Frontal cortex (tissue), 3 donors: ENCODE measurements at regions not wholly inside any gene's neighbourhood (a gene's known extent, or its start where the extent isn't known, plus 50 kb on each side); places are given as distances from the start of the nearest gene placed in this dataset.
A peak's percentile ranks its signal among the peaks of the same experiment; 100 is the strongest.
"Not testable (repeated sequence)": the region's sequence is repeated elsewhere in the genome, so short reads cannot be mapped to it uniquely, and the experiment has no call there.

Experiments
- DNase-seq, 2 donors: peaks; one replicate each; pipeline ENCODE4 v3.0.0; 2012; ENCODE audit warnings: low spot score in 2 of 2
- FAIRE-seq: peaks from 2 replicates; lab custom pipeline; 2012; peaks lifted over from hg19 to GRCh38; lab: Jason Lieb, UNC
- donor health status: control.
- donor health status: control.
- donor health status: control.

- DNase-seq (no peak), FAIRE-seq (no peak)
These were observed 276.9 kb downstream of the HGF start for GRCh38 chr7:81492910-81493309.

- FAIRE-seq (no peak), DNase-seq (no peak)
These were observed 277.6 kb downstream of the HGF start for GRCh38 chr7:81492240-81492639.

- no peak for DNase-seq
These were observed 278.3 kb downstream of the HGF start for GRCh38 chr7:81491573-81491972.

GRCh38 chr7:81488210-81488609 is 281.6 kb downstream of the HGF start:
- FAIRE-seq (no peak), DNase-seq (no peak)

More at GRCh38 chr7:81491573-81491972, 278.3 kb downstream of the HGF start:
- no peak for FAIRE-seq

GRCh38 chr7:81487516-81487915 is 282.3 kb downstream of the HGF start:
- DNase-seq (no peak), FAIRE-seq (no peak)

- no peak for FAIRE-seq
These were observed 285.6 kb downstream of the HGF start for GRCh38 chr7:81484261-81484660.

GRCh38 chr7:81482600-81483186 is 287.2 kb downstream of the HGF start:
- FAIRE-seq (peak; percentile 98), DNase-seq (peak in 1 of 2 donors; percentile 24)

More at GRCh38 chr7:81484261-81484660, 285.6 kb downstream of the HGF start:
- DNase-seq: no peak

- no peak for FAIRE-seq
- no peak for DNase-seq
These were observed 291.2 kb downstream of the HGF start for GRCh38 chr7:81478664-81479063.

- not testable (repeated sequence) for FAIRE-seq, DNase-seq
These were observed 291.6 kb downstream of the HGF start for GRCh38 chr7:81478201-81478600.

GRCh38 chr7:81473236-81473635 is 296.6 kb downstream of the HGF start:
- DNase-seq (no peak), FAIRE-seq (no peak)

- no peak for FAIRE-seq
These were observed 299.0 kb downstream of the HGF start for GRCh38 chr7:81470724-81471379.

GRCh38 chr7:81469869-81470723 is 299.8 kb downstream of the HGF start:
- no peak for FAIRE-seq

More at GRCh38 chr7:81470724-81471379, 299.0 kb downstream of the HGF start:
- DNase-seq: no peak

GRCh38 chr7:81469153-81469868 is 300.5 kb downstream of the HGF start:
- DNase-seq: no peak

More at GRCh38 chr7:81469869-81470723, 299.8 kb downstream of the HGF start:
- peak; percentile 17 to 41 for DNase-seq

GRCh38 chr7:81468526-81468925 is 301.3 kb downstream of the HGF start:
- DNase-seq: no peak
- FAIRE-seq: no peak

More at GRCh38 chr7:81469153-81469868, 300.5 kb downstream of the HGF start:
- FAIRE-seq: no peak

GRCh38 chr7:81467964-81468363 is 301.9 kb downstream of the HGF start:
- FAIRE-seq: no peak

GRCh38 chr7:81462672-81463071 is 307.2 kb downstream of the HGF start:
- FAIRE-seq (no peak), DNase-seq (no peak)

More at GRCh38 chr7:81467964-81468363, 301.9 kb downstream of the HGF start:
- DNase-seq: no peak

- DNase-seq (no peak), FAIRE-seq (no peak)
These were observed 309.4 kb downstream of the HGF start for GRCh38 chr7:81460250-81461045.

- DNase-seq (no peak), FAIRE-seq (no peak)
These were observed 310.4 kb downstream of the HGF start for GRCh38 chr7:81459485-81459884.

GRCh38 chr7:81457852-81458522 is 311.9 kb downstream of the HGF start:
- no peak for DNase-seq
- peak; percentile 94 for FAIRE-seq
